GM19239 (cell line): ENCODE measurements at regions not wholly inside any gene's neighbourhood (a gene's known extent, or its start where the extent isn't known, plus 50 kb on each side); places are given as distances from the start of the nearest gene placed in this dataset.
A peak's percentile ranks its signal among the peaks of the same experiment; 100 is the strongest.
"Not testable (repeated sequence)": the region's sequence is repeated elsewhere in the genome, so short reads cannot be mapped to it uniquely, and the experiment has no call there.

Source experiments
- DNase-seq: peaks from one replicate; pipeline ENCODE4 v3.0.0; 2011; ENCODE audit warnings: low spot score; ENCODE audit not compliant: insufficient read length
- FAIRE-seq: peaks from 2 replicates; lab custom pipeline; 2011; peaks lifted over from hg19 to GRCh38; lab: Jason Lieb, UNC

DNA sequence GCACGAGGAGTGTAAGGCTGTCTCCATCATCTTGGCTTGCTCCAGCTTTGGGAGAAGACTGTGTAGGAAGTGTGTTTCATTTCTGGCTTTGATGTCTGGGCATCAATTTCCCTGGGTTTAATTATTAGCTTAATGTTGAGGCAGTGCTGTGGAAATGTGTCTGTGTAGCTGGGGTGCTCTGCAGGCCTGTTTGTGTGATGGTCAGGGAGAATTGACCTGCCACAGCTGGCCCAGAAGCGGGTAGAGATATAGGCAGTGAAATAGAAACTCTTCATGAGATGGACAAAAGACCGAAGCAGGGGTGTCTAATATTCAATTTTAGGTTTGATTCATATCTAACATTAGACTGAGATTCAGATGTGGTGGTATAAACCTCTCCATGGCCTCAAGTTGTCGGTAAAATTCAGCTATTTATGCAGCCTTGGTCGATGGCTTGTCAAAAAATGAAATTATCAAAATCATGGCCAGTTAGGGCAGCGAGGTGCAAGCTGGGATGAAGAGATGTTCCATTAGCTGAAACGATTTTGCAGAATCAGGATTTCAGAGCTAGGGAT is 95.3 kb upstream of the SNX9 start:
- no peak for FAIRE-seq
- no peak for DNase-seq

DNA sequence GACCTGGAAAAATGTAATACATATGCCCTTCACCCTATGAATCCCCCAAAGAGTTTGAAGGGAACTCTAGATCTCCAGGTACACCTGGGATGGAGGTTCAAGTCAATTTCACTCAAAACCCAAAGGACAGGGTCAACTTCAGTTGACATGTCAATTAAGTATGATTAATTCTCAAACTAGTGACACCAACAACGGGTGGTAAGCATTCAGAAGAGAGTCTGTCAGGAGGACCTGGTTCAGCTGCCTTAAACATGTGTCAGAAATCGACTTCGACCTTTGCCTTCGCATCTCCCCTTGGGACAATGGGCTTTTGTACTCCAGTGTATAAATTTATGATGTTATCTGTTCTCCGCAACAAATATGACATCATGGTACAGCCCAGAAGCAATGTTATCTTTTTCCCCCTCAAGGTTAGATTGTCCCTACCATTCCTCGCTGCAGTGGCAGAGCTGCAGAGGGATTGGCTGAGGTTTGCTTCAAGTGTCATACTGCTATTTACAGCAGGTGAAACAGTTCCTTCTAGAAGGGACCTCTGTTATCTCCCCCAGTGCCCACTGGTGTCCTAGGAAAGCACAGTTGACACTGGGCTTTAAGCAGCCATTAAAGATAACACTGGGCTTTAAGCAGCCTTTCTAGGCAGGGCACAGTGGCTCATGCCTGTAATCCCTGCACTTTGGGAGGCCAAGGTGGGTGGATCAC is 94.7 kb upstream of the SNX9 start:
- no peak for FAIRE-seq

DNA sequence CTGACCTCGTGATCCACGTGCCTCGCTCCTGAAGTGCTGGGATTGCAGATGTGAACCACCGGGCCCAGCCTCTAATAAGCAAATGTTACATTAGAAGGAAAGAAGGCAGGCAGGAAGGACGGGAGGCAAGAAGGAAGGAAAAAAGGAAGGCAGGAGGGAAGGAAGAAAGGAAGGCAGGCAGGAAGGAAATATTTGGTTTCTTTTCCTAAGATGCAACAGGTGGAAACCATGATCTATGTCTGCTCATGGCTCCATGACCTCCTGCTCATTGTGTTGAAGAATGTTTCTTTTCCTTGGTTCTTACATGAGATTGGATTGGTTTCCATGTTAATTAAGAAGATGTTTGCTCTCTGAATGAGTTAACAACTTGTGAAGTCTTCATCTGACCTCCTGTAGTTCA is 91.8 kb upstream of the SNX9 start:
- DNase-seq, result no peak
- FAIRE-seq, result no peak

More for the DNA sequence above, 94.7 kb upstream of the SNX9 start:
- DNase-seq, result no peak

GRCh38 chr6:157732007-157732406 is 91.0 kb upstream of the SNX9 start:
- no peak for DNase-seq
- FAIRE-seq, result no peak

DNA sequence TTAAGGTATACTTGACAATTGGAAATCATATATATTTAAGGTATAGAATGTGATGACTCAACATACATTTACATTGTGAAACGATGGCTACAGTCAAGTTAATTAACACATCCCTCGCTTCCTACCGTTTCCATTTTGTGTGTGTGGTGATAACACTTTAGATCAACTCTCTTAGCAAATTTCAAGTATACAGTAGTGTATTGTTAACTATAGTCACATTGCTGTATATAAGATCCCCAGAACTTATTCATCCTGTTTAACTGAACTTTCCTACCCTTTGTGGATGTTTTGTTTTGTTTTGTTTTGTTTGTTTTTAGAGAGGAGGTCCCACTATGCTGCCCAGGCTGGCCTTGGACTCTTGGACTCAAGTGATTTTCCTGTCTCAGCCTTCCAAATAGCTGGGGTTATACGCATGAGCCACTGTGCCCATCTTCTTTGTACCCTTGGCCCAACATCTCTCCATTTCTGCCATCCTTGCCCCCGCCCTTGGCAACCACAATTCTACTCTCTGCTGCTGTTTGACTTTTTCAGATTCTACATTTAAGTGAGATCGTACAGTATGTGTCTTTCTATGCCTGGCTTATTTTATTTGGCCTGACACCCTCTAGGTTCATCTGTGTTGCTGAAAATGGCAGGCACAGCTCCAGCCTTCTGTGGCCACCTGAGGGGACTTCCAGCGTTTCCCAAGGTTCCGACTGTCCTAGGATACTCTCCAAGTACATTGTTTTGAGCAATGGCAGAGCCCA is 90.5 kb upstream of the SNX9 start:
- no peak for DNase-seq
- FAIRE-seq, result no peak

GRCh38 chr6:157736555-157736954 is 86.5 kb upstream of the SNX9 start:
- FAIRE-seq, DNase-seq: not testable (repeated sequence)

- no peak for FAIRE-seq
- DNase-seq, result no peak
Observed at GRCh38 chr6:157741321-157741947, 81.6 kb upstream of the SNX9 start.

DNA sequence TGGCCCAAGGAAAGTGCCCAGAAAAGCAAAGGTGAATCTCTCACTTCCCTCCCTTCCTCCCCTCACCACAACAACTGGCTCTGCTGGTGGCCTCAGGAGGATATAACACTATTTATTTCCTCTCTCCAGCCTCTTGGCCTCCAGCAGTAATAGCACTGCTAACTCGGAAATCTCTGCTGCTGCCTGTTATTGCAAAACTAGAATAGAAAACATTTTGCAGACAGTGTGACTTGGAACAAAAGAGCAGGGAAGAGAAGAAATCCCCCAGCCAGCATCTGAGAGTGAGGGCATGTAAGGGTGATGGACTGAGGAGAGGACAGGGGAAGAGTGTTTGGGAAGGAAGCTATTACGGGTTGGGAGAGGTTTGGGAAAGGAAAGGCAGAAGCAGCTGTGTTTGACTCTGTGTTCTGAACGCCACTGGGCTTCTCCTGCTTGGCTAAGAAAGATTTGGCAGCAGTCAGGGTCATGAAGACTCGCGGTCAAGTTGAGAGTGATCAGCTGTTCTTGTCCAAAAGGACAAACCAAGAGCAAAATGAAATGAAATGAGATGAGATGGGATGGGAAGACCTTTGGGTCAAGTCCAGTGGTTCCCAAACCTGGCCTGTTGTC is 81.0 kb upstream of the SNX9 start:
- FAIRE-seq, result no peak
- DNase-seq, result no peak

GRCh38 chr6:157744102-157744601 is 78.9 kb upstream of the SNX9 start:
- no peak for FAIRE-seq
- no peak for DNase-seq

DNA sequence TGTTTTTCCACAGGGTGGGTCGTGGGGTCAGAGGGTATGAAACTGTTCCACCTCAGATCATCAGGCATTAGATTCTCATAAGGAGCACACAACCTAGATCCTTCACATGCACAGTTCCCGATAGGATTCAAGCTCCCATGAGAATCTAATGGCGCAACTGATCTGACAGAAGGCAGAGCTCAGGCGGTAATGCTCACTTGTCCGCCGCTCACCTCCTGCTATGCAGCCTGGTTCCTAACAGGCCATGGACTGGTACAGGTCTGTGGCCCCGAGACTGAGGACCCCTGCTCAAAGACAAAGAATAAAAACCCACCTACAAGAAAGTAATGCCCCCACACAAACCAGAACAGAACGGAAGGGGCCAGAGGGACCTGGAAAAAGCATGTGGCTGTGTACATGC is 76.1 kb upstream of the SNX9 start:
- DNase-seq, result no peak
- FAIRE-seq, result no peak

DNA sequence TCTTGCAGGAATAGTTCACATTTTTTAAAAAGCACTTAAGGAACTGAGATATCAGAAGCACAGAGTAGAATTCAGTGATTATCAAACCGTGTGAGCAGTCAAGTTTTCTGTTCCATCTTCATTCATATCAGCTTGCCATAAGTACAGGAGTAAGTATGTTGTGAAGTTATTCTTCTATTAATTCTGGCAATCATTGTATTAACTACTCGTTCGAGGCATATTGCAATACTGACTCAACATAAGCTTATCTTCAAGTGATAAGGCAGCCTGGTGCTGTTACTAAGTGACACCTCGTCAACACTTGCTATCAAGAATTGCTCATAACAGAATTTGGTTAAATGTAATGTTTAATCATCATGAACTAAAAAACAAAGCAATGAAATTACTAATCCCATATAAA is 75.7 kb upstream of the SNX9 start:
- FAIRE-seq, result no peak
- DNase-seq, result no peak

DNA sequence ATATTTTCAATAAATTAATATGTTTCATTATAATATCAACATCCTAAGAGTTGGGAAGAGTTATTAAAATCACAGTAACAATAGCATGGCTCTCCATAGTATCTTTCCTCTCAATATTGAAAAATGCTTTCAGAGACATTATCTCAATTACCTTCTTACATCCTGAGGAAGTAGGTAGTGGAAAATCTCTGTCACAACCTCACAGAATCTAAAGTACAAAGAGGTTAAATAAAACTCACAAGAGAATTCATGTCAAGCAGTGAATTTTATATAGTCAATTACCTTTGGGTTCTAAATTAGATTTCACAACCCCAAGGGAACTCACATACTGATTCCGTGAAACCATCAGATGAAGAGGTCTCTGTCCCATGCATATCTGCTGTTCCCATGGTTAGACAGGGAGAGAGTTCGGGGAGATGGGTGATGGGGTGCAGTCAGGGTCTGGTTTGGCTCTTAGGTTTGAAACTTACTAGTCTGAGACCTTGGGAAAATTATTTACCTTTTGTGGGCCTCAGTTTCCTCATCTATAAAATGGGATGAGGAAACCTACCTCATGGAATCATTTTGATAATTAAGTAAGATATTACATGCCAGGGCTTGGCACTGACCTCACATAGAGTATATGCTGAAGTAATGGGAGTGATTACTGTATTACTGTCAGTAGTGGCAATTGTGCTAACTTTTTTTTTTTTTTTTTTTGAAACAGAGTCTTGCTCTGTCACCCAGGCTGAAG is 74.0 kb upstream of the SNX9 start:
- no peak for DNase-seq
- FAIRE-seq, result peak; percentile 72

DNA sequence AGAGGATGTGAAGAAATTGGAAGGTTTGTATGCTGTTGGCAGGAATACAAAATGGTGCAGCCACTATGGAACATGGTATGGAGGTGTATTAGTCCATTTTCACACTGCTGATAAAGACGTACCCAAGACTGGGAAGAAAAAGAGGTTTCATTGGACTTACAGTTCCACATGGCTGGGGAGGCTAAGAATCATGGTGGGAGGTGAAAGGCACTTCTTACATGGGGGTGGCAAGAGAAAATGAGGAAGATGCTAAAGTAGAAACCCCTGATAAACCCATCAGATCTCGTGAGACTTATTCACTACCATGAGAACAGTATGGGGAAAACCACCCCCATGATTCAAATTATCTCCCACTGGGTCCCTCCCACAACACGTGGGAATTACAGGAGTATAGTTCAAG is 72.1 kb upstream of the SNX9 start:
- not testable (repeated sequence) for FAIRE-seq, DNase-seq

- no peak for FAIRE-seq
- no peak for DNase-seq
Observed at GRCh38 chr6:157751547-157752200, 71.4 kb upstream of the SNX9 start.

DNA sequence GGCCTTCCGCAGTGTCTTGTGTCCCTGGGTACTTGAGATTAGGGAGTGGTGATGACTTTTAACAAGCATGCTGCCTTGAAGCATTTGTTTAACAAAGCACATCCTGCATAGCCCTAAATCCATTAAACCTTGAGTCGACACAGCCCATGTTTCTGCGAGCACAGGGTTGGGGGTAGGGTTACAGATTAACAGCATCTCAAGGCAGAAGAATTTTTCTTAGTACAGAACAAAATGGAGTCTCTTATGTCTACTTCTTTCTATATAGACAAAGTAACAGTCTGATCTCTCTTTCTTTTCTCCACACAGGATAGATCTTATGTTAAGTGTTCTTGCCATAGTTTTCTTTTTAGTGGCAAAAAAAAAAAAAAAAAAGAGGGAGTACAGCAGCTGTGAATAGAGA is 70.2 kb upstream of the SNX9 start:
- DNase-seq, result not testable (repeated sequence)

GRCh38 chr6:157753291-157753690 is 69.8 kb upstream of the SNX9 start:
- DNase-seq, result no peak
- FAIRE-seq, result no peak

More for the DNA sequence above, 70.2 kb upstream of the SNX9 start:
- not testable (repeated sequence) for FAIRE-seq

GRCh38 chr6:157753801-157754200 is 69.2 kb upstream of the SNX9 start:
- not testable (repeated sequence) for FAIRE-seq, DNase-seq

DNA sequence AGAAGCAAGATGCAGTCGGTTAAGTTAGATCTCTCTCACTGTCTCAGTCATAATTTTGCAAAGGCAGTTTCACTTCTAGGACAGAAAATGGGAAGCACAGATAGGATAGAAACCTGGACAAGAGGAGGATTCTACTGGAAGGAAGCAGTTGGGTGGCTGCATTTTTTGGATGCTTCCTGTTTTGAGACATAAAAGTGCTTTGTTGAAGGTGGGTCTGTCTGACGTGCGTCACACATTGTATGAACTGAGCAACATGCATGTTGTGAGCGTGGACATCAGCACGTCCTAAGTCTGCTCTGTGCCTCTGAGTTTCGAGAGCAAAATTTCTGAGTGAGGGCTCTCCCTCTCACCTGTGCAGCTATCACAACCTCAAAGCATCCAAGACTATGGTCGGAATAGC is 68.7 kb upstream of the SNX9 start:
- FAIRE-seq, result no peak
- no peak for DNase-seq

DNA sequence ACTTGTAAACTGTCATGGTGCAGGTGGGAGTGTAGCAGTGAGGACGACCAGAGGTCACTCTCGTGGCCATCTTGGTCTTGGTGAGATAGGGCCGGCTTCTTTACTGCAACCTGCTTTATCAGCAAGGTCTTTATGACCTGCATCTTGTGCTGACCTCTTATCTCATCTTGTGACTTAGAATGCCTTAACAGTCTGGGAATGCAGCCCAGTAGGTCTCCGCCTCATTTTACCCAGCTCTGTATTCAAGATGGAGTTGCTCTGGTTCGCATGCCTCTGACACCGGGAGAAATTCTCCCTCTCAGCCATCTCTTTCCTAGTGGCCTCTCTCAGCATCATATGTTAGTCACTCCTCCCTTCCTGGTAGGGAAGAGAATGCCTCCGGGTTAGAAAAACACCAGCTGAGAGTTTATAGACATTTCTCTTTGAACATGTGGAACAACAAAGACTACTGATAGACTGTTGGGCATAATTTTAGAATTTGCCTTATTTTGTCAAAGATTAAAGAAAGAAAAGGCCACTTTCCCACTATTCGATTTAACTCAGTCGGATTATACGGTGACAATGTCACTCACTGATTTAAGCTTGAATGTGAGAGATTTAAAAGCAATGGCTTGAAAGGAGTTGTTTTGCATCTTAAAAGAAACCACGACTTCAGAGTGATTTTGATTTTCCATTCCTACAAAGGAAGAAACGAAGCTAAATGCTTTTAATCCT is 67.9 kb upstream of the SNX9 start:
- no peak for FAIRE-seq
- no peak for DNase-seq
